ENCODE measurements at regions not wholly inside any gene's neighbourhood (a gene's known extent, or its start where the extent isn't known, plus 50 kb on each side); places are given as distances from the start of the nearest gene placed in this dataset.
"Not testable (repeated sequence)": the region's sequence is repeated elsewhere in the genome, so short reads cannot be mapped to it uniquely, and the experiment has no call there.

- DNase-seq (ENCODE audit: low spot score) (no peak), FAIRE-seq (no peak)
Observed at GRCh38 chr12:105862163-105862821, 276.5 kb downstream of the NUAK1 start.

- no peak for DNase-seq (ENCODE audit: low spot score)
- FAIRE-seq = no peak
Observed at GRCh38 chr12:105864316-105864715, 274.4 kb downstream of the NUAK1 start.

- FAIRE-seq (no peak), DNase-seq (ENCODE audit: low spot score) (no peak)
Observed at GRCh38 chr12:105864901-105865300, 273.9 kb downstream of the NUAK1 start.

GRCh38 chr12:105865886-105866285 is 272.9 kb downstream of the NUAK1 start:
- DNase-seq (ENCODE audit: low spot score) = no peak
- FAIRE-seq = no peak

GRCh38 chr12:105874121-105874520 is 264.6 kb downstream of the NUAK1 start:
- no peak for DNase-seq (ENCODE audit: low spot score)
- FAIRE-seq = no peak

- DNase-seq (ENCODE audit: low spot score) (no peak), FAIRE-seq (peak; percentile 72)
Observed at GRCh38 chr12:105876396-105876927, 262.3 kb downstream of the NUAK1 start.

GRCh38 chr12:105878964-105879363 is 259.8 kb downstream of the NUAK1 start:
- FAIRE-seq (no peak), DNase-seq (ENCODE audit: low spot score) (no peak)

- FAIRE-seq = no peak
- no peak for DNase-seq (ENCODE audit: low spot score)
Observed at GRCh38 chr12:105880824-105881388, 257.8 kb downstream of the NUAK1 start.

GRCh38 chr12:105882404-105882803 is 256.4 kb downstream of the NUAK1 start:
- DNase-seq (ENCODE audit: low spot score) (no peak), FAIRE-seq (no peak)

- FAIRE-seq (no peak), DNase-seq (ENCODE audit: low spot score) (no peak)
Observed at GRCh38 chr12:105887131-105887530, 251.6 kb downstream of the NUAK1 start.

- FAIRE-seq (no peak), DNase-seq (ENCODE audit: low spot score) (no peak)
Observed at GRCh38 chr12:105888696-105889095, 250.1 kb downstream of the NUAK1 start.

- FAIRE-seq (no peak), DNase-seq (ENCODE audit: low spot score) (no peak)
Observed at GRCh38 chr12:105892362-105892910, 246.3 kb downstream of the NUAK1 start.

GRCh38 chr12:105895197-105895832 is 243.4 kb downstream of the NUAK1 start:
- DNase-seq (ENCODE audit: low spot score); FAIRE-seq: not testable (repeated sequence)

- no peak for FAIRE-seq
- no peak for DNase-seq (ENCODE audit: low spot score)
Observed at GRCh38 chr12:105897311-105897725, 241.4 kb downstream of the NUAK1 start.

GRCh38 chr12:105898271-105898670 is 240.5 kb downstream of the NUAK1 start:
- DNase-seq (ENCODE audit: low spot score); FAIRE-seq: not testable (repeated sequence)

GRCh38 chr12:105899589-105899988 is 239.2 kb downstream of the NUAK1 start:
- no peak for DNase-seq (ENCODE audit: low spot score)
- no peak for FAIRE-seq

GRCh38 chr12:105906561-105906960 is 232.2 kb downstream of the NUAK1 start:
- FAIRE-seq (no peak), DNase-seq (ENCODE audit: low spot score) (no peak)

GRCh38 chr12:105907982-105908381 is 230.8 kb downstream of the NUAK1 start:
- DNase-seq (ENCODE audit: low spot score) (no peak), FAIRE-seq (no peak)

GRCh38 chr12:105910030-105910429 is 228.7 kb downstream of the NUAK1 start:
- DNase-seq (ENCODE audit: low spot score) (no peak), FAIRE-seq (no peak)

- FAIRE-seq = no peak
- DNase-seq (ENCODE audit: low spot score) = no peak
Observed at GRCh38 chr12:105911966-105912365, 226.8 kb downstream of the NUAK1 start.

- DNase-seq (ENCODE audit: low spot score) = no peak
Observed at GRCh38 chr12:105912882-105913678, 225.7 kb downstream of the NUAK1 start.

More at GRCh38 chr12:105912882-105913678, 225.7 kb downstream of the NUAK1 start:
- FAIRE-seq = no peak

Measured in RCC 7860 (cell line).